GM12873 (cell line): ENCODE measurements at regions not wholly inside any gene's neighbourhood (a gene's known extent, or its start where the extent isn't known, plus 50 kb on each side); places are given as distances from the start of the nearest gene placed in this dataset.

Experiments
- CTCF ChIP-seq: IDR thresholded peaks from 2 replicates; pipeline ENCODE4 v1.5.1; 2012; ENCODE audit warnings: low read depth, mild to moderate bottlenecking, moderate library complexity, low read length, control low read depth; ENCODE audit not compliant: insufficient read depth; ENCODE audit errors: missing control alignments

GRCh38 chr4:123904882-123905281 lies 508.3 kb downstream of the SPRY1 start:
- TF ChIP-seq CTCF: no peak

DNA sequence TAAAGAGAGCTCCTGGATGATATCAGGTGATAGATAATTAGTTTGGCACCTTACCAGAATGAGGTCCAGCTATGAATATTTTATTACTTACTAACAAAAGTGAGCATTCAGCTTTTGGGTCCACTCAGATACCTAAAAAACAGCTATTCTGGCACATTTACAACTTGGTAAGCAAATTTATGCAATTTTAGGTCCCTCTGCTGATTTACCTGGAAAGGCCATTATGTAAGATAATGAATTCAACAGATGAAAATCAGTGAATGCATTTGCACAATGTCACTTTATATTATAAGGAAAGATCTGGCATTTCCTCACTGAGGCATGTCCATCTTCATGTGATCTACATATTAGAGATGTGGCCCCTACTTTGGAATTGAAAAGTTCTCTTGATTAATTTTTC lies 517.0 kb downstream of the SPRY1 start:
- TF ChIP-seq CTCF: no peak

- no peak for TF ChIP-seq CTCF
Measured at GRCh38 chr4:123916821-123917220, 520.2 kb downstream of the SPRY1 start.

GRCh38 chr4:123919576-123920098 lies 523.0 kb downstream of the SPRY1 start:
- no peak for TF ChIP-seq CTCF

GRCh38 chr4:123921339-123921738 lies 524.7 kb downstream of the SPRY1 start:
- no peak for TF ChIP-seq CTCF

DNA sequence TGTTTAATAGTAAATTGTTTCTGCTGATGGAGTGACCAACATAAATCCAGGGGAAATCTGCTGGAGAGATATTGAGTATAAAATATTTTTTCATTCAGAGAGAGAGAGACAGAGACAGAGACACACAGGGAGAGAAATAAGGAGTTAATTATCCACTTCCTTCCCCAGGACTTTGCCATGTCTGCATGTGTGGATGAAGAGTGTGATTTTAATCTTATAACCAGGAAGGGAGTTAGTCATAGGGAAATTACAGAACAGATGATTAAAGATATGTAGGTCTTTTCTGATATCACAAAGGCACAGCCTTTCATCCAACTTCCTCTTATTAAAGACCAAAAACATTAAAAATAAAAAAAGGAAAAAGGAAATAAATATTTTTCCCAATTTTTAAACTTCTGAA lies 526.3 kb downstream of the SPRY1 start:
- no peak for TF ChIP-seq CTCF

DNA sequence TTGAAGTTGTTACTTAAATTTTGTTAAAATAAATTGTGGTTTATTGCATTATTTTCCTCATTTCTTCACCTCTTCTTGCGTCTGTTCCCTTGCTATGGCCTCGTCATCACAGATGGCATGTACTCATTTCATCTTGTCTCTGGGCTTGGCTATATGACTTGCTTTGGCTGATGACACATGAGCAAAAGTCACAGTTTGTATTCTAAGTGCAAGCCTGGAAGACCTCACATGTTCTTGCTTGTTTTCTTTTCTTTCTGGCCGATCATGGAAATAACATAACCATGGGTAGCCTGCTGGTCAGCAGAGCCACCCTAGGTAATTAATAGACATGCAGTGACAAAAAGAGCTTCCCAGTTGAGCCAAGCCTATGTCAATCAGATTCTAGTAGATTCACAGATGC lies 527.9 kb downstream of the SPRY1 start:
- no peak for TF ChIP-seq CTCF
